ENCODE measurements at regions not wholly inside any gene's neighbourhood (a gene's known extent, or its start where the extent isn't known, plus 50 kb on each side); places are given as distances from the start of the nearest gene placed in this dataset.

DNA sequence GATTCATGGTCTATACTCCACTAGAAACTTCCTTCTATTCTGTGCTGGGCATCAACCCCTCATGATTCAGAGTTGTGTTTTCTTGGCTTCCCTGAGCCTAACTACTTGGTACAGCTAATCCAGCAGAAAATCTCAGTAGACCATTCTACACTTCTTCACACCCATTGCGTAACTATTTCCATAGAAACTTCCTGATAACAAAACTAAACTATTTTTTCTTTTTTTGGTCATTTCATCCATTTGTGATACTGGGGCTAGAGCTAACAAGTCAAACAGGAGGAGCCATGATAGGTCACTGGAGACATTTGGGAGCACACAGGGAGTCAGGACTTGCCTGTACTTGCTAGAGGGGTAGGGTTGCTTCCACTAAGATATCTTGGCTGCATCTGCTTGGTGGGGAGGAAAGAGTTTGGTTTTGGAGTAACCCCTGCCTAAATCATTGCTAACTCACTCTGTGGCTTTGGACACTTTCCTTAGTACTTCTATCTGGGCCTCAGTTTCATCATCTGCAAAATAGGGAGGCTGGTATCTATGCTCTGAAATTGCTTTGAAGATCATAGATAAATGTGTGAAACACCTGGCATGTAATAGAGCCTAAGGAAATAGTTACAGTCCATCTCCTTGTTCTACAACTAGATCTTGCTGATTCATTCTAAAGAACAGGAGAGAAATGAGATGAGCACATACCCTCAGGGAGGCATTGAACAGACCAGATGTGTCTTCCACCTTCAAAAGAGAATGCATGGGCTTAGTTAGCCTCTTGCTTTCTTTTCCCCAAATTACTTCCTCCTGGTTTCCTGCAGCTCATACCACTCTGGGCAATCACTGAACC, 127.9 kb upstream of the ADGRF1 start:
- Histone ChIP-seq H3K27me3 (ENCODE audit: control insufficient read depth in 2 of 2, insufficient read depth in 2 of 2, low read length in 2 of 2) (no peaks in the 10 kb centered on the region; a peak in 1 of 5 replicates), H3K36me3 (ENCODE audit: control insufficient read depth, insufficient read depth, low read length) (no peaks in the 10 kb centered on the region), H3K4me2 (ENCODE audit: insufficient read depth, low read length) (no peak overlapping the region), H3K4me1 (replicated peaks in 1 of 2; ENCODE audit: control insufficient read depth in 2 of 2, insufficient read depth in 2 of 2, low read length in 2 of 2) (no peaks in the 10 kb centered on the region), H4K20me1 (replicated peaks; ENCODE audit: control insufficient read depth, insufficient read depth, low read length) (no peaks in the 10 kb centered on the region), H3K79me2 (ENCODE audit: control insufficient read depth, insufficient read depth, low read length) (no peaks in the 10 kb centered on the region), H3K9me1 (ENCODE audit: control insufficient read depth, insufficient read depth, low read length) (no peaks in the 10 kb centered on the region), H3K4me3 (no peak overlapping the region), H3K9ac (ENCODE audit: insufficient read depth in 1 of 2, low read depth in 2 of 2, low read length in 2 of 2) (no peak overlapping the region), H3K9me3 (replicated peaks; ENCODE audit: control insufficient read depth, insufficient read depth, low read depth, low read length) (no peaks in the 10 kb centered on the region), H2AFZ (ENCODE audit: low read depth, low read length) (no peak overlapping the region), H3K27ac (ENCODE audit: extremely low read depth, low read depth, low read length) (no peak overlapping the region)
- peak; percentile 30; the same call in 1 of the 2 replicates for TF ChIP-seq NFE2 (IDR thresholded peaks at IDR 0.05; ENCODE audit: low read depth)
- no peak for TF ChIP-seq ZNF830 (CRISPR knock-in tag; IDR thresholded peaks at IDR 0.05)
- peak; percentile 88 for TF ChIP-seq CEBPB (tag; IDR thresholded peaks at IDR 0.05)
- TF ChIP-seq, protein P1, sequence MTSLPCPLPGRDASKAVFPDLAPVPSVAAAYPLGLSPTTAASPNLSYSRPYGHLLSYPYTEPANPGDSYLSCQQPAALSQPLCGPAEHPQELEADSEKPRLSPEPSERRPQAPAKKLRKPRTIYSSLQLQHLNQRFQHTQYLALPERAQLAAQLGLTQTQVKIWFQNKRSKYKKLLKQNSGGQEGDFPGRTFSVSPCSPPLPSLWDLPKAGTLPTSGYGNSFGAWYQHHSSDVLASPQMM (CRISPR knock-in tag; IDR thresholded peaks at IDR 0.05) = no peak
- TF ChIP-seq CEBPG (CRISPR knock-in tag; IDR thresholded peaks at IDR 0.05) = 0 out of 2 replicates have a peak, but pooled peaks have one; percentile 20
- TF ChIP-seq CEBPG (tag; conservative IDR thresholded peaks at IDR 0.05 in 1 of 2, IDR thresholded peaks at IDR 0.05 in 1 of 2) = peak; percentile 77 to 89
- WGBS (ENCODE audit: insufficient coverage, low coverage, missing lambda C conversion rate) = 38% methylated on average over 1 of the region's 1 CpG
- DNase-seq (ENCODE audit: extremely low read depth in 1 of 4, low spot score in 3 of 4) (no peak), FAIRE-seq (no peak), ATAC-seq (no peak)
- intact Hi-C loops (cut with micrococcal nuclease) (loop anchor here (5.0 kb wide), 1 partner anchor 73 kb away; no protein-coding TSS in a partner anchor), in situ Hi-C loops (cut with MboI) (no loop called here)
- ChIA-PET CTCF (ENCODE audit: low intra/inter-chr PET ratio) (no interaction called here), POLR2A (interaction anchor here (1.4 kb wide), 1 partner anchor 23 kb away, joined by 3 read pairs; no protein-coding TSS in a partner anchor)
- BruUV-seq (replicated peaks) = no TSS peak
